Omental fat pad (tissue), 3 donors: ENCODE measurements at regions not wholly inside any gene's neighbourhood (a gene's known extent, or its start where the extent isn't known, plus 50 kb on each side); places are given as distances from the start of the nearest gene placed in this dataset.

Experiments
- ATAC-seq: fragments of 150-250 bp; one replicate; pipeline ENCODE4 v1.9.1; 2016; ENCODE audit warnings: mild to moderate bottlenecking, moderate library complexity; ENCODE audit not compliant: low FRiP score
- DNase-seq: peaks from one replicate; pipeline ENCODE4 v3.0.0-alpha.2; 2019; ENCODE audit warnings: low spot score
- TF ChIP-seq, protein P1 (sequence below), 3 donors: fragments of 450-650 bp; IDR thresholded peaks; one replicate each; pipeline ENCODE4 v1.5.1; 2016 to 2017; ENCODE audit warnings: antibody characterized with exemption in 3 of 3, mild to moderate bottlenecking in 3 of 3, moderate library complexity in 2 of 3

DNA sequence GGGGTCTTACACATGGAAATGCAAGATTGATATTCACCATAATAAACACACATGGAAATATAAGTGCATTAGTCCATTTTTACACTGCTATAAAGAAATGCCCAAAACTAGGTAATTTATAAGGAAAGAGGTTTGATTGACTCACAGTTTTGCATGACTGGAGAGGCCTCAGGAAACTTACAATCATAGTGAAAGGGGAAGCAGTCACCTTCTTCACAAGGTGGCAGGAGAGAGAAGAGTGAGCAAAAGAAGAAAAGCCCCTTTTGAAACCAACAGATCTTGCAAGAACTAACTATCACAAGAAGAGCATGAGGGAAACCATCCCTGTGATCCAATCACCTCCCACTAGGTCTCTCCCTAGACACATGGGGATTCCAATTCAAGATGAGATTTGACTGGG, 111.7 kb upstream of the TP63 start:
- DNase-seq (no peak), ATAC-seq (no peak)
- TF ChIP-seq, protein P1, sequence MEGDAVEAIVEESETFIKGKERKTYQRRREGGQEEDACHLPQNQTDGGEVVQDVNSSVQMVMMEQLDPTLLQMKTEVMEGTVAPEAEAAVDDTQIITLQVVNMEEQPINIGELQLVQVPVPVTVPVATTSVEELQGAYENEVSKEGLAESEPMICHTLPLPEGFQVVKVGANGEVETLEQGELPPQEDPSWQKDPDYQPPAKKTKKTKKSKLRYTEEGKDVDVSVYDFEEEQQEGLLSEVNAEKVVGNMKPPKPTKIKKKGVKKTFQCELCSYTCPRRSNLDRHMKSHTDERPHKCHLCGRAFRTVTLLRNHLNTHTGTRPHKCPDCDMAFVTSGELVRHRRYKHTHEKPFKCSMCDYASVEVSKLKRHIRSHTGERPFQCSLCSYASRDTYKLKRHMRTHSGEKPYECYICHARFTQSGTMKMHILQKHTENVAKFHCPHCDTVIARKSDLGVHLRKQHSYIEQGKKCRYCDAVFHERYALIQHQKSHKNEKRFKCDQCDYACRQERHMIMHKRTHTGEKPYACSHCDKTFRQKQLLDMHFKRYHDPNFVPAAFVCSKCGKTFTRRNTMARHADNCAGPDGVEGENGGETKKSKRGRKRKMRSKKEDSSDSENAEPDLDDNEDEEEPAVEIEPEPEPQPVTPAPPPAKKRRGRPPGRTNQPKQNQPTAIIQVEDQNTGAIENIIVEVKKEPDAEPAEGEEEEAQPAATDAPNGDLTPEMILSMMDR (IDR thresholded peaks at IDR 0.05), result no peak

DNA sequence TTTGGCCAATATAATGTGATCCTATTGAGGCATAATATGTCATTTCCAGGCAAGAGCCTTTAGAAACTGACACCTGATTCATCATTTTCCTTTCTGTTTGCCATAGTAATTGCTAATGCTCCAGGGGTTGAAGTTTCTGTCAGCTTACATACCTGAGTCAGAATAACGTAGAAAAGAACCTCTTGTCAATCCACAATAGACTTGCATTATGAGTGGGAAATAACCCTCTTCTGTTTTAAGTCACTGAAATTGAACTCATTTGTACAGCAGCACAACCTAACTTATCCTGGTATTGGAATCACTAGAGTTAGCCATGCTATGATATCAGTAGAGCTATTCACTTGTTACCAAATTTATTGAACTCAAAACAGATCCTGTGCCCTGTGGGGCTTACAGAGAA, 101.7 kb upstream of the TP63 start:
- DNase-seq (no peak), ATAC-seq (no peak)
- TF ChIP-seq, protein P1 (IDR thresholded peaks at IDR 0.05), result no peak

DNA sequence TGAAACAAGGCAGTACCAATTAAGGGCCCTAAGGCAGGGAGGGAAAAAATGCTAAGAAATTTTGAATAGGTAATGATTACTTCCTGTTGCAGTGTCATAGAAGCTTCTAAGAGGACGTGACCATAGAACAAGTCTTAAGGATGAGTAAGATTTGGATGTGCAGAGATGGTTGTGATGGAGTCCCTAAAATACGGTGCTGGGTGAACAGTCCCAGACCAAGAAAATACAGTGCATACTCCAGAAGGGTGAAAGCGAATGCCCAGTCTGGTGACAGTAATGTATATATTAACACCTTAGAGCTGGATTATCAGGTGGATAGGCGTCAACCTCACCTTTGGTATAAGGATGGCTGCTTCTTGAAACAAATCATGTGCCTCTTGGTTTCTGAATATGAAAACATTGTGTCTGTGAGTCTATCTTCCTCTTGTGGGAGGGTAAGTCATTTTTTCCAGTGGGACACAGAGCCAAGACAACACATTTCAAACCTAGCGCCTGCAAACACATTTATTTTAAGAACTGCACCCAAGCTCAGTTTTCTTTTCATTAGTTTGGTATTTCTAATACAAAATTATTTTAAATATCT, 101.2 kb upstream of the TP63 start:
- TF ChIP-seq, protein P1 (IDR thresholded peaks at IDR 0.05), result no peak
- no peak for ATAC-seq
- DNase-seq, result no peak

DNA sequence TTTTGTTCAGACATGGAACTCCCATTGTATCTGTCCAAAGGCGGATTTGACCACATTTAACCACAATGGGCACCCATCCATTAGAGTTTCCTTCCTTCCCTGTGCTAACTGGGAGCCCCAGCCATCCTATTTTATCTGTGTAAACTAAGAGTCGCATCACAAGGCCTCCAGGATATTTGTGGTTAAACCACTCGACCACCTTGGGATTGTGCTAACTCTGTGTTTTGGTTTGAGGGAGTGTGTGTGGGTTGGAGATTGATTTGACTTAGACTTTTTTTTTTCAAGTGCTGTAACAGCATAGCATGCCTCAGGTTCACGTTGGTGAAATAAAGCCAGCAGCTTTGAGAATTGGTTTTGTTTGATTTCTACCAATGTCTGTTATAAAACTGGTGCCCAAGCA, 100.4 kb upstream of the TP63 start:
- ATAC-seq, result no peak
- no peak for DNase-seq
- TF ChIP-seq, protein P1 (IDR thresholded peaks at IDR 0.05), result no peak

DNA sequence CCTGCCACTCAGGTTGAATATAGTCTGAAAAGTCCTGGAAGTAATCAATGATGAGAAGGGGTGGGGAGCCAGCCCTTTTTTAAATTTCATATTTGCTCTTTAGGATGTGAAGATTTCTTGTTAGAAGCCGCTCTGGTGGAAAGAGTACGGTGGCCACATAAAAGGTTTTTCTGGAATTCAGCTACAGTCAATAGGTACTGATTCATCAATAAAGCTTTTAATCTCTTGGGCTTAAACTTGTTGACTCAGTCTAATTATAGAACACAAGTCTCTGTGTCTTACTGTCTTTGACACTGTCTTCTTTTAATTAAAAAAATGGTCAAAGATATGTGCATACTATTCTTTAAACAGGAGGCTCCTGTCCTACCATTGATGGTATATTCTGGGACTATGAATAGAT, 99.9 kb upstream of the TP63 start:
- DNase-seq (no peak), ATAC-seq (no peak)
- TF ChIP-seq, protein P1 (IDR thresholded peaks at IDR 0.05), result no peak

DNA sequence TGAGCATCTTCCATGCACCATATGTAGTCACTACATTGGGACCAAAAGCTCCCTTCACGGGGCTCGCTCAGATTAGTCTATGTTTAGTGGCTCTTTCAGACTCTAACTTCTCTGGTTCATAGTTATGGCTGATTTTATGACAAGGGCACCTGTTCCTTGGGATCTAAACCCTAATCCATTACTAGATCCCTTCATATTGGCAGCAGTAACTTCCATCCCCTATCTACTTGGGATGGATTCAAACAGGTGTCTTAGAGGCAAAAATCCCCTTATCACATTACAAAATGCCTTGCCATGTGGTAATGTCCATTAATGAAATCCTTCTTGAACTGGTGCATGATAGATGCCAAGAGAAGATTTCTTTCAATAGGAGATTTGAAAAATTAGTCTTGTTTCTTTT, 96.7 kb upstream of the TP63 start:
- TF ChIP-seq, protein P1 (IDR thresholded peaks at IDR 0.05), result no peak
- no peak for DNase-seq
- ATAC-seq, result no peak

DNA sequence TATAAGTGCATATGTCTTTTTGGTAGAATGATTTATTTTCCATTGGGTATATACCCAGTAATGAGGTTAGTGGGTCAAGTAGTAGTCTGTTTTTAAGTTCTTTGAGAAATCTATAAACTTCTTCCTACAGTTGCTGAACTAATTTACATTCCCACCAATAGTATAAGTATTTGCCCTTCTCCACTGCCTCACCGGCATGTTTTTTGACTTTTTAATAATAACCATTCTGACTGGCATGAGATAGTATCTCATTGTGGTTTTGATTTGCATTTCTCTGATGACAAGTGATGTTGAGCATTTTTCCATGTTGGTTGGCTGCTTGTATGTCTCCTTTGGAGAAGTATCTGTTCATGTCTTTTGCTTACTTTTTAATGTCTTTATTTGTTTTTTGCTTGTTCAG, 94.1 kb upstream of the TP63 start:
- TF ChIP-seq, protein P1 (IDR thresholded peaks at IDR 0.05), result no peak
- ATAC-seq (no peak), DNase-seq (no peak)
